CD4-positive, alpha-beta T cell treated with Interleukin-4 for 1 hour (primary cell): ENCODE measurements at regions not wholly inside any gene's neighbourhood (a gene's known extent, or its start where the extent isn't known, plus 50 kb on each side); places are given as distances from the start of the nearest gene placed in this dataset.

Experiments
- DNase-seq, 2 donors: peaks; one replicate each; pipeline ENCODE4 v3.0.0-alpha.2; 2020 to 2022

DNA sequence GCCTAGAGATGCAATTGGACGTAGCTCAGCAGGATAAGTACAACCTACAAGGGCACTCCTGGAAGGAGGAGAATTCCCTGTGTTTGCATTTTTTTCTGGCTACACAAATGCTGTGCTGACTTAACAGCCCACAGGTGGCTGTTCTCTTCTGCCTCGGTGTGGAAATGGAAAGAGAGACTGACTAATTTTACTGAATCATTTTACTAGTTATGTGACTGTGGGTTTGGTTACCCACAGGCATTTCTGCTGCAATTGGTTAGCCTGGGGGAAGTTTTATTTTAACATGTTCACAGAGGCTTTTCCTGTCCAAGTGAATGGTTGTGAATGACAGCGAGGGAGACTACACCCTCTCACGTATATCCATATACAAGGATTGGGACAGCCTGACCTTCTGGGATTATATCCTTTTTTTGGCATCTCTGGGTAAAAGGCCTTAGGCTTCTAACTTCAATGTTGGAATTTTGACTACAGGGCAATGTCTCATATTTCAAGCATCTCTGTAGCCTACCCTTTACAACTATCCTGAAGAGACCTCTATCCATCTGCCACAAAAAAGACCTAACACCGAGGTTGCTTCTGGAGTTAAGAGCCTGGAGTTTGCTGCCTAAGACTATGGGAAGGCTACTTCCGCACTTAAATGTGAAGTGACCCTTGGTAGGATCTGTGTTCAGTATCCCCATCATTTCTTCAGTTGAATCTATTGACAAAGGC lies 67.2 kb upstream of the TP63 start:
- DNase-seq, result no peak

DNA sequence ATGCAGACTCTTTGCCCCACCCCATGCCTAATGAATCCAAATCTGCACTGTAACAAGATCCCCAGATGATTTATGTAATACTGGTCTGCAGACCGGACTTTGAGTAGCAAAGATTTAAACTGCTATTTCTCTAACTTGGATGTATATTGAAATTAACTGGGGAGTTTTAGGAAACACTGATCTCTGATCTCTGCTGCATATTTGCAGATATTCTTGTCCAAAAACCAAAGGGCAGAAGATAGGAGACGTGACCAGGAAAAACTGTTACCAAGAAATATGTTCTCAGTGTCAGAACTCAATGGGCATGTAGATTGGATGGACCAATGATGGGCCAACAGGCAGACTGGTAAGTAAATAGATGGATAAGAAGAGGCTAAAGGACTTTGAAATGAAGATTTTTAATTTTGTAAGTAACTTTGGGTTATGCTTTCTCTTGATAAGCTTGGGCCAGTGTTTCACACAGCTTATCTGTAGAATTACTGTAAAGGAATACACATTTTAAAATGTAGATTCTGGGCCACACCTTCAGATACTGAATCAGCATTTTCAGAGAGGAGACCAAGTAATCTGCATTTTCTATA lies 64.5 kb upstream of the TP63 start:
- DNase-seq, result no peak

DNA sequence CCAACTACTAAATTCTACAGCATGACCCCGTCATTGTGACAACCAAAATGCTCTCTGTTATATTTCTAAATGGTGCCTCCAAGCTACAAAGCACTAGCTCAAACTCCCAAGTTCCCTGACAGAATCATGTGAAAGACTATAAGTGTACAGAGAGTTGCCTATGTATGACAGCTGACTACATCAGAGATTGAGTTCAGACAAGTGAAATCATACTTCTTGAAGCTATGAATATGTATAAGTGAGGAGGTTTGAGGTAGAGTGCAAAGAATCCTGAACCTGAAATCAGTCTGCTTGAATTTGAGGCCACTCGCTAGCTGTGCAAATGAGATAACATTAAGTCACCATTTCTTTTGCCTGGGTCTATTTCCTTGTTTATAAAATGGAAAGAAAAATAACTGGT lies 63.9 kb upstream of the TP63 start:
- no peak for DNase-seq

DNA sequence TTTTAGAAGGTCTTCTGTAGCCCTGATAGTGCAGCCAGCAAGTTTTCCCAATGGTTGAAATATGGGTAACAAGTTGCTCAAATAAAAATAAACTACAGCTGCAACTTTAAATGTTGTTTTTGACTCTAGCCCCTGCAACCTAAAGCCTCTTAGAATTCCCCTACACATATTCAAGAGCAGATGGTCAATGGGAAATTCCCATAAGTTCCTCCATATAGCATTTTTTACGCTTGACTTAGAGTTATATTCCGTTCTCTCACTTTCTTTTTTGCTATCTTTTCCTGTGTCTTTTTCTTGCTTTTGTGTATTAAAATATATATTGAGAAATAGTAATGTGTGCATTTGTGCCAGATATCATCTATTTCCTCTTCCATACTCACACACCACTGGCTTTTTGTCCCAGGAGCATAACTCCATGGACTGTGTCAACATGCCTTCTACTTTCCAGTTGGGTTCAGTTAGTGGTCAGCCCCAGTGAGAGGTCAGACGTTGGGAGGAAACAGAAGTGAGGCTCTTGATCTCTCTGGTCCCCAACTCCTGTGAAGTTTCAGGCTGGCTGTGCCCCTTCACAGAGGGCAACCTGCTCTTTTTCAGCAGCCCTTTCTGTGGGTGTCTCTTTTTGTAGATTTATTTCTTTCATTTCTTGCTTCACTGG lies 63.3 kb upstream of the TP63 start:
- no peak for DNase-seq

DNA sequence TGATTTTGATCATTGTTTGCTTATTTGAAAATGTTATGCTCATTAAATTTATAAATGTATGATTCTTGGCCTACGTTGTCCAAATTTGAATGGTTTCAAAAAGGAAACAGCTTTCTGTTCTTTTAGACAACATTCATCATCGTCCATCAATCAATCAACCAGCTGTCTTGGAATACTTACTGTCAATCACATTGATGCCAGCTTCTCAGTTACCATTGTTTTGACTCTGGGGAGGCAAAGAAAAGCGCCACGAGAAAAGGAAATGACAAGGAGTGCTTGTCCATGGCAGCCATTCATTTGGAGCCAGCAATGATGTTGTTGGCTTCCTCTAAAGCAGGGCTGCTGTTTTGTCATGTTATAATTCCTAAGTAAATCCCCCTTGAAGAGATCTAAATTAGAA lies 62.2 kb upstream of the TP63 start:
- no peak for DNase-seq

DNA sequence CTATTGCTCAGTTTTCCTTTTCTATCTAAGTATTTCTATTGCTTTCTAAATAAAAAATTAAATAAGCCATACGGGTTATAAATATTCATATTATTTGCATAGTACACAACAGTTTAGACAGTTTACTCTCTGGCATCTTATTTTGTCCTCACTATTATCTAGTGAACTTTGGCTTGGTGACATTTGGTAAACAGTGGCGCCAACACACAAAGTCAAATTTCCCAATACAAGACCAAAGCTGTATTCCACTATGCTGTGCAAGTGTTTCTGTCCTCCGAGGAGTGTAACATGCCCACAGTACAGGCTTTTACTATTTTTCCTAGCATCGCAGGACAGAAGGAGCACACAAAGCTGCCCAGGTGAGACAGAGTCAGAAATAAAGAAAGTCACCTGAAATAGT lies 61.7 kb upstream of the TP63 start:
- DNase-seq, result no peak

DNA sequence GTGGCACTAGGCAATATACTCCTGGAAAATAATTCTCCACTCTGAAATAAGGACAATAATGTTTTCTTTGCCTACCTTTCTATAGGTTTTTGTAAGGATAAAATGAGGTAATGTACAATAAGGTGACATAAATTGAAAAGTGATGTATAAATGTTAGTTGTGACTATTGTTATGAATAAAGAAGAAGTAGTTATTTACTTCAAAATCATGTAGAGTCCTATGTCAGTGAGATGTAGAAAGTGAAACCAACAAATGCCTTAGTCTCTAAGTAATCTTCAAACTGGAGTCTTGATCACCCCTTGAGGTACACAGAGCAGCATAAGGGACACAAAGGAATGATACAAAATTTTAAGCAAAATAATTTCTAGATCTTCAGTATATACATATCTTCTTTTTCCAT lies 60.3 kb upstream of the TP63 start:
- DNase-seq, result peak in 1 of 2 donors; percentile 6

DNA sequence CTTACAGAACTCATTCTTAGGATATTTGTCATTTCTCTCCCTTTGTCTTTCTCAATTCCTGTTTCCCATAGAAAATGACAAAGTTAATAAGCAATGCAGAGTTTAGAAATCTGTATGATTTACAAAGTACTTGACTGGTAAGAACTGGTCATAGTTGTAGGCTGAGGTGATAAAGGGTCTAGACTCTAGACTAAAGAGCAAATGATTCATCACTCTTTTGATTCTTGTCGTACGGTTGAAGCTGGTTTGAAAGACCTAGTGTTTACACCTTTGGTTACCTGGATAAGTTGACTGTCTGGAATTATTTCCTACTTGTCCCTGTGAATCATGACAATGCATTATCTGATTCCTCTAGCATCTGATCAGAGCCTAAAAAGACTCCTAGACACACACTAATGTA lies 58.9 kb upstream of the TP63 start:
- no peak for DNase-seq

DNA sequence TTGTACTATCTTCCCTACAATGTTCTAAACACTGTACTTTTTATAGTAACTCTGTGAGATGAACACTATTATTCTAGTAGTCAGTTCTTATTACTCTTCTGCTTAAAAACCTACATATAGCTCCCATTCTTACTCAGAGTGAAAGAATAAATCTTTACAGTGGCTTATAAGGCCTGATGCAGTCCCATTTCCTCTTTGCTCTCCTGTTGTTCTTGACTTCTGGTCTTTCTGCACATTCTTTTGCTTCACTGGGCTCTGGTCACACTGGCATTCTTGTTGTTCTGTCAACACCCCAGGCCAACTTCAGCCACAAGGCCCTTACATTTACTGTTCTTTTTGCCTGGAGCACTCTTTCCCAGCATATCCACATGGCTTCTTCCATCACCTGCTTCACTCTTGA lies 58.2 kb upstream of the TP63 start:
- DNase-seq, result no peak

DNA sequence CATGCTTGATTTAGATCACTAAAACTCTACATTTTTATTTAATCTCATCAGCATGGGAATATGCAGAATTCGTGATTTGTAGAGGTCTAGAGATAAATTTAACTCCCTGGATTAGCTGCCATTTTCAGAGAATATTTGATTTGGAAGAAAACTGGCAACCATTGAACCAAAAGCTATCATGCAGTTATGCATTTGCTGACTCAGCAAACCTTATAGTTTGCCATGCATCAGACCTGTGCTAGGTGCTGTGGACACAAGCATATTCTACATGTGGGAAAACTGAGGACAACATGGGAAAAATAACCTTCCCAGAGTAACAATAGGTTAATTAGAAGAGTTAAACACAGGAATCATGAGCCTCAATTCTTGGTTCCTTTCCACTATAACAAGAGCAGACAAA lies 54.7 kb upstream of the TP63 start:
- DNase-seq, result no peak

DNA sequence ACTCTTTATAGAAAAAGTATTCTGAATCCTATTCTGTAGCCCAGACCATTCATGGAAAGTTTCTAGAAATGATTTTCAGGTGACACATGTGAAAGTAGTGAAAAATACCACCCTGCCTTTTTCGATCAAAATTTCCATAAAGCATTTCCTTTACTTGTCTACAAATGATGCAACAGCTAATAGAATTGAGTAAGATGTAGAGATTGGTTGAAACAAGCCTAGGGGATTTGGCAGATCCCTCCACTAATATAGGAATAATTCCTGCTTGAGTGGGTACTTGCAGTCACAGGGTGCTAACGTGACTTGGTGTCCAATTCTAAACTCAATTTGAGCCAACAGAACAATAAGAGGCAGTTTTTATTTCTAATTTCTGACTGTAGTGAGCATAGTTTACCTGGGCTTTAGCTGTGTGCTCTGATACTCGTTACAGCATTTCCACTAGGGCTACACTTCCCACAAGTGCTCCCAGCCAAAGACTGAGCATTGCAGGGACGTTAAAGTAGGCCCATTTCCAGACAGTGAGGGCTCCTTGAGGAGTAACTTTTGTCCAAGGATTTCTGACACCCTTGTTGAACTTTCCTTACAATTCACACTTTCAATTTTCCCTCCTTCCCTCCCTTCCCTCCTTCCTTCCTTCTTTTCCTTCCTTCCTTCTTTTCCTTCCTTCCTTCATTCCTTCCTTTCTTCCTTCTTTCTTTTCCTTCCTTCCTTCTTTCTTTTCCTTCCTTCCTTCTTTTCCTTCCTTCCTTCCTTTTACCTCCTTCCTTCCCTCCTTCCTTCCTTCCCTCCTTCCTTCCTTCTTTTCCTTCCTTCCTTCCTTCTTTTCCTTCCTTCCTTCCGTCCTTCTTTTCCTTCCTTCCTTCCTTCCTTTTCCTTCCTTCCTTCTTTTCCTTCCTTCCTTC lies 53.9 kb upstream of the TP63 start:
- no peak for DNase-seq

DNA sequence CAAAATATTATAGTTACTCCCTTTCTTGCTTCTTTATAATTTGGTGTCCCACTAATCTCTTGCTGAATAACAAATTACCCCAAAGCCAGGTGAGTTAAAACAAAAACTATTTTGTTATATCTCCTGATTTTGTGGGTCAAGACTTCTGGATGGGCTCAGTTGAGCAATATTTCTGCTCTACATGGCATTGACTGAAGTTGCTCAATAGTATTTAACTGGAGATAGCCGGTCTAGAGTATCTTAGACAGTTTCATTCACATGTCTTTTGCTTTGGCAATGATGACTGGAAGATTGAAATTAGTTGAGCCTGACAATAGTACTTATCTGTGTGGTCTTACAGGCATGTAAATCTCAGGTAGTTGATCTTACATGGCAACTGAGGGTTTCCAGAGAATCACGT lies 51.0 kb upstream of the TP63 start:
- no peak for DNase-seq
